ENCODE measurements at regions not wholly inside any gene's neighbourhood (a gene's known extent, or its start where the extent isn't known, plus 50 kb on each side); places are given as distances from the start of the nearest gene placed in this dataset.
"Not testable (repeated sequence)": the region's sequence is repeated elsewhere in the genome, so short reads cannot be mapped to it uniquely, and the experiment has no call there.

- no peak for DNase-seq (ENCODE audit: low read depth in 2 of 2)
Observed at GRCh38 chr4:164207460-164207859, 546.5 kb upstream of the SMIM31 start.

DNA sequence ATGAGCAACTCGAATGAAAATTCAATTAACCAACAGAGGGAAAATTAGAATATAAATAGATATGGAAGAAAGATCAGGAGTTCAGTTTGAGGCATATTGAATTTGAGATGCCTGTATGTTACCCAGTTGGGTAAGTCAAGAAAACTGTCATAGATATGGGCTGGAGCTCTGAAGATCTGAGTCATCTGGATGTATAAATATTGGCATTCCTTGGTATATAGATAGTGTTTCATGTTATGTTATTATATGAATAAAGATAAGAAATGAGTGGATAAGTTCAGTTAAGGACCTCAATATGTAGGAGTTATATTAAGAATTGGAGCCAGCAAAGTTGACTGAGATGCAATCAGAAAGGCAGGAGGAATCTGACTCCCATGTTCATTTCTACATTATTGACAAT is 543.6 kb upstream of the SMIM31 start:
- no peak for DNase-seq (ENCODE audit: low read depth in 2 of 2)

DNA sequence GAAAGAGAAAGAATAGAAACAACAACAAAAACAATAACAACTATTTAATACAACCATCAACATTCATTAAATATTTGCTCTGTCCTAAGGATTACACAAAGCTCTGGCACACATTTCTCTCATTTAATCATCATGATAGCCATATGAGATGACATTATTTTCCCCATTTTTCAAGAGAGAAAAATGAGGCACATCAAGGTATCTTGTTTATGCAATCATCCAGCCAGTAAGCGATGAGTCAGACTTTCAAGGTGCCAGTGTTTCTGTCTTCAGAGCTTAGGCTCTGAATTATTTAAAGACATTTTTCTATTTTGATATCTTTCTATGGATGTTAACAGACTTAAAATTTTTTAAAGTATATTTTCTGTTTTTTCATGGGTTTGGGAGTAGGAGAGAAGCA is 541.8 kb upstream of the SMIM31 start:
- DNase-seq (ENCODE audit: low read depth in 2 of 2): no peak

DNA sequence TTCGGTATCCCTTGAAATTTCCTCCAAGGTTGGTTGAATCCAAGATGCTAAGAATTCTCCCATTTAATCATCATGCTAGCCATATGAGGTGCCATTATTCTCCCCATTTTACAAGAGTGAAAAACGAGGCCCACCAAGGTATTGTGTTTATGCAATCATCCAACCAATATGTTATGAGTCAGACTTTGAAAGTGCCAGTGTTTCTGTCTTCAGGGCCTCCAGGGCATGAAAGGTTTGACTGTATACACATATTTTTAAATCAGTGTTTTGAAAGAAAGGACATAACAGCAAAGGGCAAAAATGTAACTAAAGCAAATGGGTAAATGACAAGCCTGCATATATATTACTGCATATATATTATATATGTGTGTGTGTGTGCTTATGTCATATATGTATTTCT is 541.2 kb upstream of the SMIM31 start:
- DNase-seq (ENCODE audit: low read depth in 2 of 2): no peak

GRCh38 chr4:164215113-164215741 is 538.7 kb upstream of the SMIM31 start:
- no peak for DNase-seq (ENCODE audit: low read depth in 2 of 2)

- DNase-seq (ENCODE audit: low read depth in 2 of 2): no peak
Observed at GRCh38 chr4:164221631-164222030, 532.3 kb upstream of the SMIM31 start.

- no peak for DNase-seq (ENCODE audit: low read depth in 2 of 2)
Observed at GRCh38 chr4:164224871-164225270, 529.1 kb upstream of the SMIM31 start.

- DNase-seq (ENCODE audit: low read depth in 2 of 2): no peak
Observed at GRCh38 chr4:164229255-164229654, 524.7 kb upstream of the SMIM31 start.

- DNase-seq (ENCODE audit: low read depth in 2 of 2): no peak
Observed at GRCh38 chr4:164239433-164239832, 514.5 kb upstream of the SMIM31 start.

DNA sequence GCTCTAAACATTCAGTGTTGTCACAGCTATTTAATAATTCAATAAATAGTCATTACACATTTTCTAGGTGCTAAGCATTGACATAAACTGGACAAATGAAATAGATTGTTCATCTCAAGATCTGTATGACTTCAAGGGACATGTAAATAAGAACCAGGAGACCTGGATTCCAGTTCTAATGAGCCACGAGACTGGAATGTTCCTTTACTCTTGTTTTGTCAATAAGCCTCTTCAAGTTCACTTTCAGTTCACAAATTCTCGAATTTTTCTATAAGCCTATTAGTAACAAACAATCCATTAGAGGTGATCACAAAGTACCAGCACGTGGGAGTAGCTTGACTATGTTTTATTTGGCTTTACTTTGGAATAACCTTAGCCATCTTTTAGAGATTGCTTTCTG is 514.0 kb upstream of the SMIM31 start:
- no peak for DNase-seq (ENCODE audit: low read depth in 2 of 2)

DNA sequence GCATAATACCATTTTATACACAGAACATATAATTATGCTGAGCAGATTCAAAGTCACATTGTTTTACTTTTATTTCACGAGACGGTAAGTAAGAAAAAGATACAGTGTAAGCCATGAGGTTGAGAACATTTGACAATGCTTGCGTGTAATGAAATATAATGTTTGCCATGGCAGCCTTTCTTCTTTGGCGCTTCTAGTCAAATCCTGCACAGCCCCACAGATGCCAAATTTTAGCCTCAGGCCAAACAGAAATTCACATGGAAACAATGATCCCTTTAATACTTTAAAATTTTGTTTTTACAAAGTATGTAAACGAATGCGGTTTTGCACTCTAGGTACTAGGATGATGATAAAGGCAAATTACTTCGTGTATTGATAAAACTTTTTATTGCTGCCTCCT is 502.7 kb upstream of the SMIM31 start:
- no peak for DNase-seq (ENCODE audit: low read depth in 2 of 2)

DNA sequence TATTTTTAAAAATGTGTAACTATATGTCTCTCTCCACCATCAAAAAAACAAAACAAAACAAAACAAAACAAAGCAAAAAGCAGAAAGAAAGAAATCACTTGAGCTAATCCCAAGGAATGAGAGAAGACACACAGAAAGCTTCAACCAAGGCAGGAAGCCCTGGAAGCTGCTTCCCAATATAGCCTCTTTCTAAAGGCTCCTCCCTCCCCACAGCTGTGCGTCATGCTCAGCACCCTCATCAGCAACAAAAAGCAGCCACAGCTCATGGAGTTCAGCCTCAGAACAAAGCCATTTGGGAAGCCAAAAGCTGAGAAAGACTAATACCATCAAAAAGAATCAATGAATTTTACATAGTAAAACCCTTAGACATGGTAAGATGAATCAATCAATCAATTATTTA is 501.6 kb upstream of the SMIM31 start:
- DNase-seq (ENCODE audit: low read depth in 2 of 2): no peak

DNA sequence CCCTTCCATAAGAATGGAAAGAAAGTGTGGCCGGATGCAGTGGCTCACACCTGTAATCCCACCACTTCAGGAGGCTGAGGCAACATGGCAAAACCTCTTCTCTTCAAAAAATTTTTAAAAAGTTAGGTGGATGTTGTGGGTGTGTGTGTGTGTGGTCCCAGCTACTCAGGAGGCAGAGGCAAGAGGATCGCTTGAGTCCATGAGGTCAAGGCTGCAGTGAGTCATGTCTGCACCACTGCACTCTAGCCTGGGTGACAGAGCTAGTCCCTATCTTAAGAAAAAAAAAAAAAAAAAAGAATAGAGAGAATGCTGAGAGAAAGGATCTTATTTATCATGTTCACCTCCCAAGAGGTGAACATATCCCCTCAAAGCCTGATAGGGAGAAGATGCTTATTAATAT is 492.1 kb upstream of the SMIM31 start:
- DNase-seq (ENCODE audit: low read depth in 2 of 2): no peak

DNA sequence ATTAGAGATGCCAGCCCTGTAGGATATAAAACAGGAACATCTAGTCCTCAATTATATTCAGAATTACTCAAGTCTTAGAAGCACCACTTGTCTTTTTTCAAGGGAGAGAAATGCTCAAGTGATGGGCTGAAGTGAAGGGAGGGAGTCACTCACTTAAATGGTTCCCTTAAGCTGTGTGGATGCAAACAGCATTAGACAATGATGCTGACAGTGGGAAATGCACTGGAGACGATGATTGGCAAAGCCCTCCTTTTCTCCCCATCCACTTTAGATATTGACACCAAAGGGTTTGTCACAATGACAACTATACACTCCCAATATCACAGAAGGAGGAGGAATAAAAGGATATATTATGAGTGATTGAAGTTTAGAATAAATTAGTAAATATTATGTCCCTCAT is 491.4 kb upstream of the SMIM31 start:
- DNase-seq (ENCODE audit: low read depth in 2 of 2): not testable (repeated sequence)

DNA sequence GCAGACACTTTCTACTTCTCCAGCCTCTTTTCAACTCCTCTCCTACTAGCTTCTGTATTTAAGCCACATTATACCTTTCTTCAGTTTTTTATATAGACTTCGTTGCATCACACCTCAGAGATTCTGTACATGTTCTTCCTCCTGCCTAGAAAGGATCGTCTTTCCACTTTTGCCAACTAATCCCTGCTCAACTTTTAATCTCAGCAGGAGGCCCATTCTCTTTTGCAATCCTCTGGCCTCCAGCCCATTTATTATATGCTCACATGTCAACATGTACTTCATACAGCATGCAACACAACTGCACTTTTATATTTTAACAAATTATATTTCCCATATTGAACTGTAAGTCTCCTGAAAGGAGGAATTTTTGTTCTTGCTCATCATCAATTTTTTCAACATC is 476.5 kb upstream of the SMIM31 start:
- DNase-seq (ENCODE audit: low read depth in 2 of 2): not testable (repeated sequence)

- no peak for DNase-seq (ENCODE audit: low read depth in 2 of 2)
Observed at GRCh38 chr4:164287173-164287572, 466.8 kb upstream of the SMIM31 start.

- DNase-seq (ENCODE audit: low read depth in 2 of 2): no peak
Observed at GRCh38 chr4:164288578-164288977, 465.4 kb upstream of the SMIM31 start.

DNA sequence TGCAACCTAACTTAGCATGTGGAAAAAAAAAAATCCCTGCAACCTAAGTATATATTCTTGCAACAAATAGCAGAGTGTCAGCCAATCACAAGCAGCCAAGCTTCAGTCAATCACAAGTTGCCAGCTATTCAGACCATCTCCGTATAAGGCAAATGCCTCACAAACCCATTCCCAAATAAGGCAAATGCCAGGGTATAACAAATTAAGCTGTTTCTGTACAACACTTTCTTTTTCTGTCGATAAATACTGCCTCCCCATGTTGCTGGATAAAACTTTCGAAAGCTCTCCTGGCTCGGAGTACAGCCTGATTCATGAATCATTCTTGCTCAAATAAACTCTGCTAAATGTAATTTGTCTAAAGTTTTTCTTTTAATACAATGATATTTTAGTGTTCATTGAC is 460.7 kb upstream of the SMIM31 start:
- DNase-seq (ENCODE audit: low read depth in 2 of 2): no peak

GRCh38 chr4:164293743-164294142 is 460.2 kb upstream of the SMIM31 start:
- DNase-seq (ENCODE audit: low read depth in 2 of 2): no peak

DNA sequence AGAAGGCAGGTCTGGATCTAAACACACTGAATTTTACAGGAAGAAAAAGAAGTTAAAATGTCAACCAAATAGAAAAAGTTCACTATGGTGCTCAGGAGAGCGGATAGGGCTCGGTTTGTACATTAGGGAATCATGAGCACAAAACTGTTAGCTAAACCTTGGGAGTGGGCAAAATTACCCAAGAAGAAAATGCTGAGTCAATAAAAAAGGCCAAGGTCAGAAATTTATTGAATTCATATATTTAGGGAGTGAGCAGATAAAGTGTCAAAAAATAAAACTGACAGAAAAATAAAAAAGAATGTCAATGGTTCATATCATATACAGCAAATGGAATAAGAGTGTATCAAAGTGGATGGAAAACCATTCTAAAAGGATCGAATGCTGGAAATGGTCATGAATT is 452.5 kb upstream of the SMIM31 start:
- no peak for DNase-seq (ENCODE audit: low read depth in 2 of 2)

DNA sequence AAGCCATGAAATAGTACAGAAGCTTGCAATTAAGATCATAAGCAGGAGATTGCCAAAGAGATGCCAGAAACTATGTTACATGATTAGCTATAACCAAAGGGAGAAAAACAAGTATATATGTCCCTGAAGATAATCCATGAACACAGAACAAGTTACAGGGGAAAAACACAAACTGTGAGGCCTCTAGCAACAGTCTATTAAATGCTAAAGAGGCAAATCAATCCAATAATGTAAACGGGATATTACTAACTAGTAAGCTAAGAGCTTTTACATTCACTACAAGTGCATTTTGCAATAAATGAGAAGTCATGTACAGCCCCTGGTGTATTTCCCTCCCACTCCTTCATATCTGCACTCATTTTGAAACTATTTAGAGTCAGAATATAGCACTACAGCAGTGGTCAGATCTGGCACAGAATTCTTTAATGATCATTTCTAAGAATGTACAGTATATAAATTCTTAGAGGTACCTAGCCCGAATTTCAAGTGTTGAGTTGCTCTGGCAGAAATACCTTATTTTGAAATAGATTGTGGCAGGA is 449.8 kb upstream of the SMIM31 start:
- DNase-seq (ENCODE audit: low read depth in 2 of 2): no peak

DNA sequence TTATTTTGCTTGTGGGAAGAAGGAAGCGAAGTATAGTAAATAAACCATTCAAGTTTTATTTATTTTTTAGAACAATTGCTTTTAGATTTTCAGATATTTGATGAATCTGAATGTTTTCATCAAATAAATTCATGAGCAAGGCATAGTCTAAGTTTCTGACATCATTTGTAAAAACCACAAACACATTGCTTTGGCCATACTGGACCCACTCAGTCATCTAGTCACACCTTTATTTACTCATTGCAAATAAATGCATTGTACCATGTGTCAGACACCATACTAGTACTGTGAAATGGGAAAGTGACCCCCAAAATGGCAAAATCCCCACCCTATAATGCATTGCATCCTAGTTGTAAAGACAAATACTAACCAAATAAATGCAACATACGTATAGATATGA is 449.1 kb upstream of the SMIM31 start:
- DNase-seq (ENCODE audit: low read depth in 2 of 2): no peak

DNA sequence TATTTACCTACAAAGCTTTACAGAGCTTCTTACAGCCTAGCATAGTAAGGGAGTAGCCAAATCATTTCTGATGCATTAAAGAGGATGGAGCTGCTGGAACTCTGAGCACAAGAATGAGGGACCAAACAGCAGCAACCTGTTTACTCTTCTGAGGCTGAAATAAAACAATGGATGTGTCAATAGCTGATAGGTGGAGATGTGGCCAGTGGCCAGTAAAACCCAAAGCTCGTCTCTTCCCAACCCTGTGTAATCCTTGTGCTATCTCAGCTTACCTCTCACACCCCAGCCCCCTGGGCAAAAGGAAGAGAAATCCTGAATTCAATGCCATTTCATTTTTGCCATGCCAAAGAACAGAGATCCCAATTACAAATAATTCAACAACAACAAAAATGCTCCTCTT is 446.7 kb upstream of the SMIM31 start:
- no peak for DNase-seq (ENCODE audit: low read depth in 2 of 2)

DNA sequence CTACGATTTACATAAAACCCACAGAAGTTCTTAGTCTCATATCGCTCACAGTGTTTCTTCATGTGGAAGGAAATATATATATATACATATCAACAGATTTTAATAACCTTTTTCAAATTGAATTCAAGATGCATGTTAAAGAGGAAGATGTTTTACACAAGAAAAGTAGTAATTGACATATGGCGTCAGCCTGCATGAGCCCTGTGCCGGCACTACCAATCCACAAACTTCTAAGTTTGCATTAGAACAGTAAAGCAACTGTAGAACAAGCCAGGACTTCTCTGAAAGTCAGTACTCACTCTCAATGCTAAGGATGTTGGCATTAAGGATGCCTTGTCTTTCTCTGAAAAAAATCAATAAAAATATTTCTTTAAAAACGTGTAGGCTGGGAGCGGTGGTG is 441.3 kb upstream of the SMIM31 start:
- no peak for DNase-seq (ENCODE audit: low read depth in 2 of 2)
